ENCODE measurements at regions not wholly inside any gene's neighbourhood (a gene's known extent, or its start where the extent isn't known, plus 50 kb on each side); places are given as distances from the start of the nearest gene placed in this dataset.

GRCh38 chr13:50677258-50677657 is 166.2 kb downstream of the DLEU7 start:
- POLR2A ChIA-PET: no interaction called here
- CTCF ChIA-PET: interaction anchor here (1.0 to 2.1 kb wide), 4 partner anchors 8 to 11 kb away, joined by 3 to 5 read pairs (median 4); no protein-coding TSS in a partner anchor
- TF ChIP-seq CTCF (IDR thresholded peaks at IDR 0.05; ENCODE audit: control extremely low read depth, extremely low read depth, low read depth, missing control alignments): no peak
- DNase-seq (ENCODE audit: extremely low spot score): no peak

GRCh38 chr13:50677687-50678463 is 165.6 kb downstream of the DLEU7 start:
- no peak for DNase-seq (ENCODE audit: extremely low spot score)
- TF ChIP-seq CTCF (IDR thresholded peaks at IDR 0.05; ENCODE audit: control extremely low read depth, extremely low read depth, low read depth, missing control alignments): no peak
- POLR2A ChIA-PET: no interaction called here
- CTCF ChIA-PET: interaction anchor here (1.0 to 2.1 kb wide), 4 partner anchors 8 to 12 kb away, joined by 3 to 5 read pairs (median 4); no protein-coding TSS in a partner anchor

GRCh38 chr13:50678464-50679162 is 164.9 kb downstream of the DLEU7 start:
- TF ChIP-seq CTCF (IDR thresholded peaks at IDR 0.05; ENCODE audit: control extremely low read depth, extremely low read depth, low read depth, missing control alignments): no peak
- CTCF ChIA-PET: interaction anchor here (1.0 to 2.1 kb wide), 3 partner anchors 7 to 12 kb away, joined by 3 to 5 read pairs (median 3); no protein-coding TSS in a partner anchor

GRCh38 chr13:50679321-50679720 is 164.2 kb downstream of the DLEU7 start:
- no peak for DNase-seq (ENCODE audit: extremely low spot score)
- POLR2A ChIA-PET: no interaction called here
- CTCF ChIA-PET: no interaction called here
- no peak for TF ChIP-seq CTCF (IDR thresholded peaks at IDR 0.05; ENCODE audit: control extremely low read depth, extremely low read depth, low read depth, missing control alignments)

More at GRCh38 chr13:50678464-50679162, 164.9 kb downstream of the DLEU7 start:
- POLR2A ChIA-PET: no interaction called here
- DNase-seq (ENCODE audit: extremely low spot score): no peak

GRCh38 chr13:50682002-50682401 is 161.5 kb downstream of the DLEU7 start:
- TF ChIP-seq CTCF (IDR thresholded peaks at IDR 0.05; ENCODE audit: control extremely low read depth, extremely low read depth, low read depth, missing control alignments): no peak
- ChIA-PET POLR2A (no interaction called here), CTCF (interaction anchor here (1.2 to 1.6 kb wide), 2 partner anchors 35 to 230 kb away, joined by 3 read pairs; no protein-coding TSS in a partner anchor)
- no peak for DNase-seq (ENCODE audit: extremely low spot score)

- TF ChIP-seq CTCF (IDR thresholded peaks at IDR 0.05; ENCODE audit: control extremely low read depth, extremely low read depth, low read depth, missing control alignments): no peak
- CTCF ChIA-PET: interaction anchor here (1.6 kb wide), 1 partner anchor 36 kb away, joined by 3 read pairs; no protein-coding TSS in a partner anchor
- no peak for DNase-seq (ENCODE audit: extremely low spot score)
- POLR2A ChIA-PET: no interaction called here
Observed at GRCh38 chr13:50682966-50683365, 160.5 kb downstream of the DLEU7 start.
